Colon (tissue), 2 donors: ENCODE measurements at regions not wholly inside any gene's neighbourhood (a gene's known extent, or its start where the extent isn't known, plus 50 kb on each side); places are given as distances from the start of the nearest gene placed in this dataset.

Source experiments
- FAIRE-seq: peaks from 2 replicates; lab custom pipeline; 2012; peaks lifted over from hg19 to GRCh38; lab: Jason Lieb, UNC
- donor health status: control.
- donor health status: control.

DNA sequence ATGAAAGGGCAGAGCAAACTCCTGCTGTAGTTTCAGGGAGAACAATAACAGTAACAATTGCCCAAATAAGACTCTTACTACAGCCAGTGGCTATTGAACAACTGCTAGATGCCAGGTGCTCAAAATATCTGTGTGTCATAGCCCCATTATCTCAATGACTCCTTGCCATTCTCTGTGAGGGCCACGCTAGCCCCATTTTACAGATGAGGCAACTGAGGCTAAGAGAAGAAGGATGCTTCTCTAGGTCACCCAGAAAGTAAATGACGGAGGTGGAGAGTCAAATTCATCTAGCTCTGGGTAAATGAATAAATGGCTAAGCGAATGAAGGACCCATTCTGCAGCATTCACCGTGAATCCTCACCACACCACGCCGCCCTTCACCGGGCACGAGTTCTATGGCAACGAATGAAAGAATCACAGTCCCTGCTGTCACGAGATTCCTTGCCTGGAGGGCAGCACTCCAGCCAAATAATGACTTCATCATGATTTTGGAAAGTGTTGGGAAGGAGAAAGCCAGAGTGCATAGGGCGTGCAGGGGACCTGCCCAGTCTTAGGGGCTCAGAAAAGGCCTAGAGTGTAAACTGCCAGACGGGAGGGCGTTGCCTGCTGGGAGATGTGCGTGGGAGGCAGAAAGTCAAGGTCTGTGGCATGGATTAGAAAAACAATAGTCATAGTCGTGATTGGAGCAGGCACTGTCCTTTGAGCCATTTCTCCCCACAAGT lies 147.2 kb downstream of the C9orf50 start:
- FAIRE-seq = no peak

DNA sequence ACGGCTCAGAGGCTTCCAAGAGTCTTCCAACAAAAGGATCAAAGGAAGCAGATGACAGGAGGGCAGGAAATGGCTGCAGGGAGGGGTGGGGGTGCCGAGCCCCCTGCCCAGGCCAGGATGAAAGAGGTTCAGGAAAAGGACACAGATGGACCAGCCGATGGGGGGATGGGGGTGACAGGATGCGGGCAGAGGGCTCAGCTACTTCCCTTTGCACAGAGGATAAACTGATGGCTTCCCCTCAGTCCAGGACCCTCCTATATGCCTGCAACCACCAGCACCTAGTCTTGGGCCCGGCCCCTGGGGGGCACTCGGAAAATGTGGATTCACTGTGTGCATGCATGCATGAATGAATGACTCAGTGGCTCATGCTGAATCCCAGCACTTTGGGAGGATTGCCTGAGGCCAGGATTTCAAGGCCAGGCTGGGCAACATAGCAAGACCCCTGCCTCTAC lies 148.2 kb downstream of the C9orf50 start:
- FAIRE-seq = no peak

DNA sequence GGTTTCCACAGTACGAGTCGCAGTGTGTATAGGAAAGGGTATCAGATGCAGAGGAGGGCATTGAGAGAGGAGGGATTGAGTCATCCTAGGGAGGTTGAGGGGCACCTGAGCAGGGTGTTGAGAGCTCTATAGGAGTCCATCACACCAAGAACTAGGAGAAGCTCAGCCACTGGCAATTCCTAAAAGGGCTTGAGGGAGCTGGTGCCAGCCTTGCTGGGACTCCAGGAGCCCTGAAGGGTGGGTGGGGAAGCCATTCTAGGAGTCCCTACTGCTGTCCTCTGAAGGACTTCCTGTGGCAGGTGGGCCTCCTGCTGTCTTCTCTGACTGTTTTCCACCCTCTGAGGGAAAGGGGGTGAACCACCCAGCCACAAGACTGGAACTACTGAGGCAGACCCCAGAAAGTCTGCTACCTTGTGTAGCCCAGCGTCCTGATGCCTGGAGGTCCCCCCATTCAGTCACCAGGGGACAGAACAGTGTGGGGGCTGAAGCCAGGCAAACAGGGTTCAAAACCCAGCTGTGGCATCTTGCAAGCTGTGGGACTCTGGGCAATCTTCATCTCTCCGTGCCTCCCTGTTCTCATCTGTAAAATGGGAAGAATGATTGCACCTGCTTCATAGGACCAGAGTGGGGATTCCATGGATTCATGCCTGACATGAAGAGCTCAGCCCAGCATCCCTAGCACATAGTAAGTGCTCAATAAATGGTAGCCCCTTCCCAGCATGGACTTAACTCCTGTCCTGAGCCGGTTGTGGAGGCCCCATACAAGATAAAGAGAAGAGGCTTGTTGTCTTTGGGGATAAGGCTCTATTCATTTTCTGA lies 149.5 kb downstream of the C9orf50 start:
- no peak for FAIRE-seq

DNA sequence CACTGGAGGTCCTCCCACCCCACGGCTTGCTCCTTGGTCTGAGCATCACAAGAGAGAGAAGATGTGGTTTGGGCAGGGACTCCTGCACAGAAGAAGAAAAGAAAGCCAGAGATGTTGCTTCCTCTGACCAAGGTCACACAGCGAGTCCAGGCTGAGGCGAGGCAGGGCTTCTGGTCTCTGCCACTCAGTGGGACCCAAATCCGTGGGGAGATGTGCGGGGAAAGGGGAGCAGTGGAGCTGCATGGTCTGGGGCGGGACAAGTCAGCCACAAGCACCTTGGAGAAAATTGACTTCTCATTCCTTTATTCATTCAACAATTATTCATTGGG lies 150.9 kb downstream of the C9orf50 start:
- FAIRE-seq = no peak

DNA sequence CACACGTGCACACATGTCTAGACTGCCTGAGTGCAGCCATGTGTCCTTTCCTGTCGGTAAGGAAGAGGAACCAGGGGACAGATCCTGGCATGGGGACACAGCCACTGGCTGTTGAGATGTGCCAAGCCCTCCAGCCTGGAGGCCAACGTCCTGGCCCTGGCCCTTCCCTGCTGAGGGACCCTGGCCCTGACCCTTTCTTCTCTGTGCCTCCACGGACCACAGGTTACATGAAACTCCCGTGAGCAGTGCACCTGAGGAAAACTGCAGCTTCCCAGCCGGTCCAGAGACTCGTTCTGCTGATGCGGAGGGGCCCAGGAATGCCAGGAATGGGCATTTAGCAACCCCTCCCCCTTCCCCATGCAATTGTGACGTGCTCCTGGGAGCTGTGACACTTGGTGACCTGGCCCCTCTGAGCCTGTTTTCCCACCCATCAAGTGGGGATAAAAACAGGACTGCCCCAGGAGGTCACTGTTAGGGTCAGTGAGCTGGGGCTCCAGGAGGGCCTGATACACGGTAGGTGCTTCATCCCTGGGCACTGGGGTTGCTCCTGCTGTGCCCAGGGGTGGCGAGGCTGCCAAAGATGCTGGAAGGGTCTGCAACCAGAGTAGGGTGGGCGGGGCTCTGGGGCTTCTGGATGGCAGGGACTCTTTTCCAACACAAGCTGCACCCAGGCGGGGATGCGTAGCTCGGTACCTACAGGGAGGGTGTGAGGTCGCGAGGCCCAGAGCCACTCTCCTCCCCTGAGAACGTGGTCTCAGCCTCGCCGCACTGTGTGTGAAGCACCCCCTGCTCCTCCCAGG lies 151.5 kb downstream of the C9orf50 start:
- FAIRE-seq = no peak

DNA sequence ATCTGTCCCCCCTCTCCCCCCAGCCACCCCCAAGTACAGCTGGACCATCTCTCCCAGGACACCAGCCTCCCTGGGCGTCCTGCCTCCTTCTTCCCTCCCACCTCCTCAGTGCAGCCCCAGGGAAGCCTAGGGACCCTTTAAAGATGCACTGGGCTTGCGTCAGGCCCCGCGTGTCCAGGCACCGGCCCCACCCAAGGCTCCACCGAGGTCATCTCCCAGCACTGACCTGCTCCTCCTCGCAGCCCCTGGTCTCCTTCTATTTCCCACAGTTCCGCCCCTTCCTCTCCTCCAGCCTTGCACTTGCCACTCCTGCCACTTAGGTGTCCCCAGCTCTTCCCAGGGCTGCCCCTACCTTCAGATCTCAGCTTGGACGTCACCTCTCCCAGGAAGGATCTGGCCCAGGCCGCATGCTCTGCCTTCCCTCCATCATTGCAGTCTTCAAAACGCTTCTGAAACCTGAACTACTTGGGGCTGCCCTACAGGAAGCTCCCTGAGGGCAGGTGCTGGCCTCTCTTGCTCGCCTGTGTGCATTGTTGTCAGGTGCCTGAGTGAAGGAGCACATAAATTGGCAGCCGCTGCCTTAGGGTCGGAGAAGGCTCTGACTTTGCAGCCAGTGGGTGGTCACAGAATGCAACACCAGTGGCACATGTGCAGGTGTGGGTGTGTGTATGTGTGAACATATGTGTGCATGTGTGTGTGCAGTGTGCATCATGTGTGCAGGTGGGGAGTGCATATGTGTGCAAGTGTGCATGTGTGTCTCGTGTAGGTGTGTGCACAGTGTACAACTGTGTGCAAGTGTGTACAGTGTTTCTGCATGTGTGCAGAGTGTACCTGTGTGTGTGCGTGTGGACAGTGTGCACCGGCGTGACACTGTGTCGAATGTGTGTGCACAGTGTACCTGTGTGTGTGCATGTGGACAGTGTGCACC lies 152.9 kb downstream of the C9orf50 start:
- FAIRE-seq = no peak

DNA sequence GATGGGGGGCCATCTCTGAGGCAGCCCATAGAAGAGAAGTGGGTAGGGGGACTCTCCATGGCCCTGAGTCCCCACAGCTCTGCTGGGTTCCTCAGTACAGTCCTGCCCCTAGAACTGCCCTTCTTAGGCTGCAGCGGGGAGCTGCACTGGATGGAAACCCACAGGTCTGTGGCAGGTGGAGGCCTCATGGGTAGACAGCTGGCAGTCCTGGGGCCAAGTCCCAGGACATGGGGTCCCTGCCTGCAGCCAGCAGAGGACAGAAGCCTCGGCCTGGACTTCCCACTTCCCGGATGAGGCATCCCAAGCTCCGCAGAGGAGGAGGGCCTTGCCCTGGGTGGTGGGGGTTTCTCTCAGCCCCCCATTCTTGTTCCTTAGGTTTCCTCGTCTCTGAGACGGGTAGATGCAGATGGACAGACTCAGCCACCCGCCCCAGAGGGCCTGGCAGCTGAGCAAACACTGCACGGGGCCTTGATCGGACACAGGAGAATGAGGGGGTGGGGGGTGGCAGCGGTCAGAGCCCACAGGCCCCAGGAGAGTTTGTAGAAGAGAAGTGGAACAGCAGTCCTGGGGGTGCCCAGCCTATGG lies 153.8 kb downstream of the C9orf50 start:
- FAIRE-seq = no peak

DNA sequence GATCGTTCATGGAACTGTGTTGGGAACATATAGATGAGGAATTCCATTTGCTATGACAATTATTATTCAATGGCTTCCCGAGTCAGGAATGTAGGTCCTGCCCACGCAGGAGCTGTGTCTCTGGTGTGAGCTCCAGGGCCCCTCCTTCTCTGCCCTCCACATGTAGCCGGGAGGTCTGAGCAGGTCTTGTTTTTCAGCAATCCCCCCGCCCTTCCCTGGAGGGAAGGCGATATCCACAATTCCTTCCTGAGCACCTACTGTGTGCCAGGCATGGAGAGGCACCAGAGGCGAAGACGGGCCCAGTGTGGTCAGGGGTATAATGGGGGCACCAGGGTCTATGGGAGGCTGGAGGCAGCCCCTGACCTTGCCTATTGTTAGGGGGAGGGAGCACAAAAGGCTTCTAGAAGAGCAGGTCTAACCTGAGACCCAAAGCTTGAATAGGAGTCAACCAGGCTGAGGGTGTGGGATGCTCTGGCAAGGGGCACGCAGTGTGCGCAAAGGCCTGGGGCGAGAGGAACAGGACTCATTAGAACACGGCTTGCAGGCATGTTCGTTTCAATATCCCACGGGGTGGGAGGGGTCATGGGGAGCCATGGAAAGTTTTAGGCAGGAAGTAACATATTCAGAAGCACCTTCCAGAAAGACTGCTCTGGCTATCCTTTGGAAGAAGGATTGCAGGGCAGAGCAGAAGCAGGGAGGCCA lies 154.9 kb downstream of the C9orf50 start:
- no peak for FAIRE-seq

DNA sequence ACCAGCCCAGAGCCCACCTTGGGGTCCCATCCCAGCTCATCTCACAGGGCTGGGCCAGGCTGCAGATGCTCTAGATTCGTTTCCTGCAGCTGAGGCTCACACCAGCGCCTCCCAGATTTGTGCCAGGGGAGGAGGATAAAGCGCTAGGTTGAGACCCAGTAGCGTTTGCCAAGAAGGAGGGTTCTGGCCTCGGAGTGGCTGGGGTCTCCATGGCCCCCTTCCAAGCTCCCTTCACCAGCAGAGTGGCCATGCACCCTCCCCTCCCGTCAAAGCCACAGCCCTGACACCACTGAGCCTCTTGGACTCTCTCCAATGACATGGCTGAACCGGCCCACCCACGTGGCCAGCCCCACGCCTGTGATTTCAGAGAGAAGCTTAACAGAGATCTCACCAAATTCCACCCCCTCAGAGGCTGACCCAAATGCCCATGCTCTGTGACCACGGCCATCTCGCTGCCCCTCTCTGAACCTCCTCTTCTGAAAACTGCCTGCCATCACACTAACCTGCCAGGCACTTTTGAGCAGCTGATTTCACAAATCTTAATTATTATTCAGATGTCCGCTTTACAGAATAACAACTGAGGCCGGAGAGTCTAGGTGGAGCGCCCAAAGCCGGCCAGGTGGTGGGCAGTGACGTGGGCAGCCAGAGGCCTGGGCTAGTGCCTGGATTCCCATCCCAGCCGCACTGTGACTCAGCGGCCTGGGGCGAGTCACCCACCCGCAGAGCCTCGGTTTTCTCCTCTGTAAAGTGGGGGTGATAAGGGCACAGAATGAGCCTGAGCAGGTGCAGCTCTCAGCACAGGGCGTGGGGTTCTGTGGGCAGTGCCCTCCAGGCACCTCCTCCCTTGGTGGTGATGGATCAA lies 155.7 kb downstream of the C9orf50 start:
- FAIRE-seq = no peak

DNA sequence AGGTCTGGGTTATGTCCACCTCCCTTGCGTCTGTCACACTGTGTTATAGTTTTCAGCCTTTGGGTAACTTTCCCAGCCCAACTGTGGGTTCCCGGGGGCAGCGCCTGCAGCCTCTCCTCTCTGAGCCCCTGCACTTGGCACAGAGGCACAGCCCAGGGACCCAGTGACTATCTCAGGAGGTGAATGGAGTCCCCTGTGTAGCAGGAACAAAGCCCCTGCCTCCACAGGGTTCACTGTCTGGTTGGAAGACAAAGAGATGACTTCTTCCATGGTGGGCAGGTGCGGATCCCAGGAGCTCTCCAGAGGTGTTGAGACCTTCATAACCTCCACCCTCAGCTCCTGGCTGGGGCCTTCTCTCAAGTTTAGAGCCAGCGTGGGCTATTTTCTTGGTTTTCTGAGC lies 156.9 kb downstream of the C9orf50 start:
- FAIRE-seq = no peak

DNA sequence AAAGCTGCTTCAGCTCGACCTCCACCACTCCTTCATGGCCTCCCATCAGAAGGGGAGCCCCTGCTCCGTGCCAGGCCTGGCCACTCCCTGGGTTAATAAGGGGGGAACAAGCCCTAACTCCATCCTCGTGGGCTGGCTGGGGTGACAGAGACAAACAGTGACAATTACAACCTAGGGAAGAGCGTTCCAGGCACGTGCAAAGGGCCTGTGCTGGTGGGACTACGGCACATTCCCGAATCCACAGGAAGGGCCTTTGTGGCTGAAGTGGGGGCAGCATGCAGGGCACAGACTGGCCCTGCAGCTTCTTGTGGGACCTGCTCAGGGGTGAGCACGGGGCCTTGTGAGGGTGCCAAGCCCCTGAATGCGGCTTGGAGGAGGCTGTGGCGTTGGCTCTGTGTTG lies 157.4 kb downstream of the C9orf50 start:
- FAIRE-seq = no peak

DNA sequence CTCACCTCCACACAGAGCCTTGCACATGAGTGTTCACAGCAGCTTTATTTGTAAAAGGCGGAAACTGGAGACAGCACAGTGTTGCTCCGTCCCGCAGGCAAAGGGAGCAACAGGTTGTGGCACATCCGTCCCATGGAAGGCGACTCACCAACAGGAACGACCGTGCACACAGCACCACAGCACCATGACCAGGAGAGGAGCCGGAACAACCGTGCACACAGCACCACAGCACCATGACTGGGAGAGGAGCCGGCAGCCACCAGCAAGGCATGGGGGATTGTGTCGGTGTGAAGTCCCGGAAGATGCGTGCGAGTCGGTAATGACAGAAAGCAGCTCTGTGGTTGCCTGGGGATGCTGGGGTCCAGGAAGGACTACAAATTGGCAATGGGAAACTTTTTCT lies 158.5 kb downstream of the C9orf50 start:
- no peak for FAIRE-seq

DNA sequence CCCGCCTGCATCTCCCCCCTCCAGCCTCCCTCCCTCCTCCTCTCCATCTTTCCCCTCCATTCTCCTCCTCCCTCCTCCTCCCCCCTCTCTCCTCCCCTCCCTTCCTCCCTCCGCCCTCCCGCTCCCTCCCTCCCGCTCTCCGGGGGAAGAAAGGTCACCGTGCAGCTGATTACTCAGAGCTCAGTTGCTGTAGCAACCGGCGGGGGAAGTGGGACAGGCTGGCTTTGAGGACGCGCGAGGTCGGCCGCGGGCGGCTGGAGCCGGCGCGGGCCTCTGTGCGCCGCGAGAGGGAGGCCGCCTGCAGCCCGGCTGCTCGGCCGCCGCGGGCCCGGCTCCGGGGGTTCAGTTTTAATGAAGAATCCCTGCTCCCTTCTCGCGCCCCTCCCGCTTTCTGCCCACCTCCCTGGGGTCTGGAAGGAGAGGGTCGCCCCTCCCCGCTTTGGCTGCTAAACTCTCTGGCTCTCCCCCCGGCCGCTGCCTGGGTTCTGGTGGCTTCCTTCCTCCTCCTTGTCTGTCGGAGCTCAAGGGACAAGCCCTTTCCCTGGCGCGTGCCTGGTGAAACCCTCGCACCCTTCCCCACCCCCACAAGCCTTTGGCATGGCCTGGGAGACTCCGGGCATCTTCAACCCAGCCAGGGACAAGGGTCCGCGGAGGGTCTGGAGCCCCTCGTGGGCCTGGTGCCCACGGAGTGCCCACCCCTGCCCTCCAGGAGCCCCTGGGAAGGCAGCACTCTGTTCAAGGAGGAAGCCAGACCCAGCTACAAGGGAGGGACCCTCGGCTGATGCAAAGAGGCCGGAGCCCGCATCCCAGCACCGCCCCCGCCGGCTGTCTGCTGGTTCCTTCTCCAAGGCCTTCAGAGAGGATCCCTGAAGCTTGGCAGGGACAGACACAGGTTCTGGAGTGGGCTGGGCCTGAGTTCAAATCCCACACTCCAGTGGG lies 160.3 kb downstream of the C9orf50 start:
- FAIRE-seq = no peak

DNA sequence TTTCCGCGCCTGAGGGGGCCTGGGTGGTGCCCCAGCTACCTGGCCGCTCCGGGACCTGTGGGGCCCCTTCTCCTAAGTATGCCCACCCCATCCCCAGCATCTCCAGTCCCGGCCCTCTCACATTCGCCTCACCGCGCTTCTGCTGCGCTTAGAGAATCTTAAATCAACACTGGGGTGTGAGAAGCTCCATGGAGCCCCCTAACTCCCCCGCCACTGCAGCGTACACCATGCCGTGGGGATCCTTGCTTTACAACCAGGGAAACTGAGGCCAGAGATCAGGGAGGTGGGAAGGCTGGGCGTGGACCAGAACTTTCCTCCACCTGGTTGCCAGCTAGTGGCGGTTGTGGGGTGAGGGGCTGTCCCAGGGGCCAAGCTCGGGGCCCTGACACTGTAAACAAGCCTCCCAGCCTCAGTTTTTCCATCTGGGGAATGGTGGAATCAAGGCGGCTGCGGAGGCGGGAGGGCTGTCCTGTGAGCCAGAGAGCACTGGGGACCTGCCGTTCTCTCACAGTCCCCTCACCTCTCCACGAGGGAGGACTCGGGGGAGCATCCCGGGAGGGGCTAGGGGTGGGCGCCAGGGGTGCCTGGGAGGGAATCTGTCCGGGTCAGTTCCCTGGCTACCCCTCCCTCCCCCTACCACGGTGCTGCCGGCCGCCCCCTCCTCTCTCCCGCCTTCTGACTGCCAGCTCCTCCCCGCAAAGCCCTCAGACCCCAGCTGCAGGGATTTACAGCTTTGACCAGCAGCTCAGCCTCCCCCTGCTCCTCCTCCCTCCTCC lies 161.2 kb downstream of the C9orf50 start:
- no peak for FAIRE-seq

DNA sequence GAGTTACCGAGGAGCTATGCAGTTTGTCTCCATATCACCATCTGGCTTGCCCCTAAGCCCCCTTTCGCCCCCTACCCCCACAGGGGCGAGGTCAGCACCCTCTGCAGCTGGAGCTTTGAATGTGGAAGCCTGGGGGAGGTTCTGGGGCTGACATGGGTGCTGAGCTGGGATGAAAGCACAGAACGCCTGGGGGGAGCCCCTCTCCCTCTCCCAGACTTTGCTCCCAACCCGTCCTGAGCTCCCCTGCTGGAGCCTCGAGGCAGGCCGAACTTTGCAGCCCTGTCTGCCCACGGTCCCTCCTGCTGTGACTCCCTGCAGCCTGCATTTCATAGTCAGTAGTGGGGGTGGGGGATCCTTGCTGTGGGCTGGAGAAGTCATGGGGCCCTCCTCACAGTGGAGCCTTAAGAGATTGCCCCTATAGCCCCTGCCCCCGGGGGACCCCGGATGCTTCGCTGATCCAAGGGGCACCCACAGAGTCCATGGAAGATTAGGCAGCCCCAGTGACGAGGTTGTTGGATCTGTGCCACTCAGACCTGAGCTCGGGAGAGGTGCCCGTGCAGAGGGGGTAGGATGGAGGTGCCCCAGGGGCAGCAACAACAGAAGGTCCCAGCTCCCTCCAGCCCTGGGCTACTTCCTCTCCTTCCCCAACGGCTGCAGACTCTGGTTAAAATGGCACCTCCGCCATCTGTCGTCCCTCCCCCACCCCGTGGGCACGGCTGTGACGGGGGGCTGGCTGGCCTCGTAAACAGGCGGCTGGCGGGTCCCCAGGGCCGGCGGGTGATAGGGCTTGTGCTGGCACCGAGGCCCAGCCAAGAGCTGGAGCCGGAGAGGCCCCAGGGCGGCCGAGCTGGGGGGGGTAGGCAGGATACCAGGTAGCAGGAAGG lies 162.0 kb downstream of the C9orf50 start:
- FAIRE-seq = no peak

DNA sequence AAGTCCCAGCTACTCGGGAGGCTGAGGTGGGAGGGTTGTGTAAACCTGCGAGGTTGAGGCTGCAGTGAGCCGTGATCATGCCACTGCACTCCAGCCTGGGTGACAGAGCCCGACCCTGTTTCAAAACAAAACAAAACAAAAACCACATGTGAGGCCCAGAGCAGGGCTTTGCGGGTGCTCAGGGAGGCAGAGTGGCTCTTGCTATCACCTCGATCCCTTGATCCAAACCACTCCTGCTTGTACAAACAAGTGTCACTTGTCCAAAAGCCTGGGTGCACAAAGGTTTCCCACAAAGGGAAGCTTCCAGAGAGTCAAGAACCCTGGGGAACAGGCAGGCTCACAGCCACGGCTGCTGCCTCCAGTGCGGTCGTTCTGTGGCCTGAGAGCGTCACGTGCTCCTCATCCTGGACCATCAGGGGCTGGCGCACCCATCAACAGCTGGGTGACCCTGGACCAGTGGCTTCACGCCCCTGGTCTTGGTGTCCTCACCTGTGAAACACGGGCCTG lies 162.7 kb downstream of the C9orf50 start:
- FAIRE-seq = no peak
